HepG2 (cell line): ENCODE measurements at regions not wholly inside any gene's neighbourhood (a gene's known extent, or its start where the extent isn't known, plus 50 kb on each side); places are given as distances from the start of the nearest gene placed in this dataset.

Source experiments
- ATAC-seq: fragments of 200-7000 bp; cut with Tn5 transposase; 3 replicates; pipeline ENCODE4 v1.9.1; 2020; ENCODE audit warnings: mild to moderate bottlenecking, moderate library complexity
- BruUV-seq: library from RNA; stranded (reverse); fragments of 400-500 nt; replicated peaks from 2 replicates; lab custom pipeline; 2021; lab: Mats Ljungman, UMichigan
- CTCF ChIA-PET: fragments of 300-600 bp; formaldehyde crosslinking; extraction: SDS; loops from one replicate; lab custom pipeline; 2021; ENCODE audit warnings: low total read pairs, inconsistent platforms, low intra/inter-chr PET ratio; lab: Yijun Ruan, JAX
- POLR2A ChIA-PET: fragments of 350-600 bp; sonication (Branson Sonifier 250); formaldehyde crosslinking; loops from one replicate; lab custom pipeline; 2020; ENCODE audit warnings: antibody characterized with exemption, inconsistent platforms; lab: Yijun Ruan, JAX
- DNase-seq: peaks from one replicate; pipeline ENCODE4 v3.0.0-alpha.2; 2015; ENCODE audit warnings: low spot score
- FAIRE-seq: peaks from 3 replicates; lab custom pipeline; 2011; peaks lifted over from hg19 to GRCh38; lab: Jason Lieb, UNC
- H2AFZ ChIP-seq: one replicate; pipeline ENCODE4 v1.6.1; 2011; ENCODE audit warnings: low read length, inconsistent platforms
- H3K27ac ChIP-seq: fragments of 300-600 bp; 3 replicates; pipeline ENCODE4 v1.8.0; 2011; ENCODE audit warnings: mixed run types, mild to moderate bottlenecking, mixed read lengths, low read length, inconsistent platforms; ENCODE audit not compliant: insufficient read depth; ENCODE audit errors: extremely low read length
- H3K27me3 ChIP-seq, 2 experiments: fragments of 200-600 bp in 1 of 2; 2 replicates in 1 of 2; 3 replicates in 1 of 2; pipeline versions ENCODE4 v1.6.0 to v1.8.0; 2011; ENCODE audit warnings: low read length in 2 of 2, mild to moderate bottlenecking in 2 of 2, moderate library complexity in 2 of 2, inconsistent platforms in 1 of 2; ENCODE audit not compliant: insufficient read depth in 2 of 2, control insufficient read depth in 1 of 2
- H3K36me3 ChIP-seq, 2 experiments: fragments of 200-600 bp in 1 of 2; replicated peaks in 1 of 2; 2 replicates in 1 of 2; 3 replicates in 1 of 2; pipeline versions ENCODE4 v1.5.1 to v1.8.0; 2011; ENCODE audit warnings: low read length in 2 of 2, inconsistent platforms in 1 of 2; ENCODE audit not compliant: insufficient read depth in 2 of 2, control insufficient read depth in 1 of 2
- H3K4me1 ChIP-seq: 2 replicates; pipeline ENCODE4 v1.5.1; 2012; ENCODE audit warnings: low read length, inconsistent platforms; ENCODE audit not compliant: insufficient read depth
- H3K4me2 ChIP-seq: 2 replicates; pipeline ENCODE4 v1.6.0; 2011; ENCODE audit warnings: low read depth, low read length, inconsistent platforms
- H3K4me3 ChIP-seq, 3 experiments: fragments of 200-600 bp in 1 of 3; sonication (generic), shearing (Covaris generic) in 1 of 3; replicated peaks in 1 of 3; 2 replicates each; pipeline ENCODE4 v1.5.1; 2011 to 2016; ENCODE audit warnings: low read length in 3 of 3, inconsistent platforms in 2 of 3, low read depth in 2 of 3, mild to moderate bottlenecking in 2 of 3, control low read depth in 1 of 3, mixed read lengths in 1 of 3; ENCODE audit not compliant: insufficient read depth in 1 of 3
- H3K79me2 ChIP-seq: one replicate; pipeline ENCODE4 v1.6.1; 2011; ENCODE audit warnings: low read length, inconsistent platforms; ENCODE audit not compliant: insufficient read depth
- H3K9ac ChIP-seq: 2 replicates; pipeline ENCODE4 v1.6.0; 2011; ENCODE audit warnings: mild to moderate bottlenecking, low read depth, low read length, inconsistent platforms; ENCODE audit not compliant: insufficient read depth
- H3K9me3 ChIP-seq: 2 replicates; pipeline ENCODE4 v1.5.1; 2012; ENCODE audit warnings: mild to moderate bottlenecking, low read length
- H4K20me1 ChIP-seq: 2 replicates; pipeline ENCODE4 v1.6.0; 2011; ENCODE audit warnings: inconsistent platforms, mild to moderate bottlenecking, low read length, moderate library complexity; ENCODE audit not compliant: insufficient read depth
- HNRNPK ChIP-seq: fragments of 200-400 bp; formaldehyde crosslinking; IDR thresholded peaks from 2 replicates; pipeline ENCODE4 v1.6.1; 2018; ENCODE audit warnings: low read length, low read depth, moderate library complexity, mild to moderate bottlenecking; ENCODE audit not compliant: poor library complexity, severe bottlenecking
- HOXA3 ChIP-seq: sonication (generic); formaldehyde crosslinking; IDR thresholded peaks from 2 replicates; pipeline ENCODE4 v1.5.0; 2020; ENCODE audit warnings: missing genetic modification reagents
- NFE2L2 ChIP-seq: fragments of 150-350 bp; IDR thresholded peaks from 2 replicates; pipeline ENCODE4 v1.6.1; 2014; ENCODE audit warnings: low read length
- PAF1 ChIP-seq: IDR thresholded peaks from 2 replicates; pipeline ENCODE4 v1.6.1; 2016; ENCODE audit warnings: missing genetic modification reagents, missing compliant biosample characterization
- PHB2 ChIP-seq: fragments of 450-650 bp; IDR thresholded peaks from 2 replicates; pipeline ENCODE4 v1.6.1; 2018; ENCODE audit not compliant: partially characterized antibody
- PHF5A ChIP-seq: IDR thresholded peaks from one replicate; pipeline ENCODE4 v1.6.1; 2018; ENCODE audit warnings: low read depth, missing genetic modification reagents; ENCODE audit not compliant: unreplicated experiment
- RELA ChIP-seq: sonication (generic); formaldehyde crosslinking; IDR thresholded peaks from 2 replicates; pipeline ENCODE4 v1.4.0; 2020; ENCODE audit warnings: missing genetic modification reagents
- THAP11 ChIP-seq: IDR thresholded peaks from 2 replicates; pipeline ENCODE4 v1.6.1; 2016; ENCODE audit warnings: missing biosample characterization, missing genetic modification reagents
- ZBTB38 ChIP-seq: sonication (generic); formaldehyde crosslinking; IDR thresholded peaks from 2 replicates; pipeline ENCODE4 v1.5.1; 2020; ENCODE audit warnings: mild to moderate bottlenecking, missing genetic modification reagents
- ZNF296 ChIP-seq: sonication (generic); formaldehyde crosslinking; conservative IDR thresholded peaks from 2 replicates; pipeline ENCODE4 v1.5.0; 2020; ENCODE audit warnings: mild to moderate bottlenecking, missing genetic modification reagents
- ZNF530 ChIP-seq: sonication (generic); formaldehyde crosslinking; IDR thresholded peaks from 2 replicates; pipeline ENCODE4 v1.5.0; 2020; ENCODE audit warnings: low read depth, mild to moderate bottlenecking, missing genetic modification reagents
- ZNF782 ChIP-seq: sonication (generic); formaldehyde crosslinking; IDR thresholded peaks from 2 replicates; pipeline ENCODE4 v1.4.0; 2020; ENCODE audit warnings: missing genetic modification reagents, mild to moderate bottlenecking, borderline replicate concordance
- ZSCAN20 ChIP-seq: sonication (generic); formaldehyde crosslinking; IDR thresholded peaks from 2 replicates; pipeline ENCODE4 v1.4.0; 2020; ENCODE audit warnings: missing genetic modification reagents, mild to moderate bottlenecking, borderline replicate concordance
- in situ Hi-C: cut with HindIII; loops from 2 replicates; pipeline ENCODE4 v1.10.0; 2017; ENCODE audit warnings: low pct_unique_long_range_greater_than_20kb; ENCODE audit not compliant: extremely low pct_ligation_motif_present
- intact Hi-C: fragments of 100-400 bp; cut with micrococcal nuclease; formaldehyde crosslinking; loops from one replicate; pipeline ENCODE4 v1.10.0; 2022; ENCODE audit not compliant: unreplicated experiment
- TF ChIP-seq, protein P1 (sequence below): sonication (generic); formaldehyde crosslinking; IDR thresholded peaks from 2 replicates; pipeline ENCODE4 v1.5.0; 2020; ENCODE audit warnings: mild to moderate bottlenecking, missing genetic modification reagents
- TF ChIP-seq, protein P2 (sequence below): IDR thresholded peaks from 2 replicates; pipeline ENCODE4 v1.6.1; 2016; ENCODE audit warnings: control low read depth
- TF ChIP-seq, protein P3 (sequence below): sonication (generic); formaldehyde crosslinking; IDR thresholded peaks from 2 replicates; pipeline ENCODE4 v1.5.1; 2020; ENCODE audit warnings: missing genetic modification reagents, mild to moderate bottlenecking, borderline replicate concordance
- TF ChIP-seq, protein P4 (sequence below): IDR thresholded peaks from 2 replicates; pipeline ENCODE4 v1.6.1; 2018; ENCODE audit warnings: missing genetic modification reagents, mild to moderate bottlenecking, missing compliant biosample characterization
- TF ChIP-seq, protein P5 (sequence below), 2 experiments: sonication (generic) in 1 of 2; formaldehyde crosslinking in 1 of 2; IDR thresholded peaks; 2 replicates each; pipeline versions ENCODE4 v1.5.1 to v1.6.1; 2011 to 2020; ENCODE audit warnings: borderline replicate concordance in 1 of 2, low read depth in 1 of 2, low read length in 1 of 2, mild to moderate bottlenecking in 1 of 2, missing genetic modification reagents in 1 of 2, moderate library complexity in 1 of 2

DNA sequence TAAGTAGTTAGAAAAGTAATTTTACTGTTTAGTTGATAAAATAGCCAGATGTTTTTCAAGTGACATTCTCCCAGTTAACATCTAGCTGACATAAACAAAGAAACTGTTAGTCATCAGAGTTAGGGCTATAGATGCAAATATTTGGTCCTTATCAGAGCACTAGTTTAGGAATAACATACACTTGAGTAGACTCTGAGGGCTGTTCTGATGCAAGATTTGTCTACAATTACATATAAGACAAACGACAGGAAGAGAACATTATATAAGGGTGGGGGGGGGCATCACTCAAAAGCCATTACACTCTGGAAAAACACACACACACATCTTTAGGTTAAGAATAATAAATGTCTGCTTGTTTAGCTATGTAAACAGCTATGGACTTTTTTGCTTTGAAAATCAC lies 554.4 kb upstream of the LRRTM1 start (continued):
- TF ChIP-seq ZBTB38 (CRISPR knock-in tag) (no peak), NFE2L2 (no peak)
- TF ChIP-seq, all 625 proteins: peak for 0

DNA sequence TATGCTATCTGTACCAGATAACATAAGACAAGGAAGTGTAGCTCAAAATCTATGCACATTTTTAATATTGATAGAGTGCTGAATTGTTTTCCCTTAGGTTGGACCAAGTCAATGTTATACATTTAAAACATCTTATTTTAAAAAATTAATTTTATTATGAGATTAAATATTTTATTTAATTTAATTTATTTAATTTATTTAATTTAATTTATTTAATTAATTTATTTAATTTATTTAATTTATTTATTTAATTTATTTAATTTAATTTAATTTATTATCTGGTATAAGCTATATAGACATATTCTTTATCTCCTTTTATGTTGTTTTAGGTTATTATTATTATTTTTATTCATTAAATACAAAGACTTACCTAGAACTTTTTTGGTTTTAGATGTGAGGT lies 551.7 kb upstream of the LRRTM1 start:
- DNase-seq, result no peak
- Histone ChIP-seq H3K36me3 (no peaks in the 10 kb centered on the region), H3K27ac (no peak overlapping the region), H3K4me3 (no peak overlapping the region), H3K9me3 (peaks cover 80% of the 10 kb centered on the region), H4K20me1 (no peaks in the 10 kb centered on the region), H3K27me3 (no peaks in the 10 kb centered on the region), H3K79me2 (no peaks in the 10 kb centered on the region), H3K4me2 (no peak overlapping the region), H2AFZ (no peak overlapping the region), H3K4me1 (no peaks in the 10 kb centered on the region), H3K9ac (no peak overlapping the region)
- ChIA-PET CTCF (no interaction called here), POLR2A (no interaction called here)
- no peak for FAIRE-seq
- ATAC-seq, result no peak
- in situ Hi-C loops, result no loop called here
- BruUV-seq, result no TSS peak
- intact Hi-C loops, result no loop called here
- TF ChIP-seq PHB2 (no peak), HOXA3 (no peak), ZNF530 (CRISPR knock-in tag) (no peak), ZSCAN20 (CRISPR knock-in tag) (no peak), ZNF782 (CRISPR knock-in tag) (no peak), ZNF296 (CRISPR knock-in tag) (no peak), HNRNPK (no peak), PHF5A (CRISPR knock-in tag) (no peak), PAF1 (no peak), RELA (CRISPR knock-in tag) (no peak), THAP11 (CRISPR knock-in tag) (no peak)
- TF ChIP-seq, protein P1, sequence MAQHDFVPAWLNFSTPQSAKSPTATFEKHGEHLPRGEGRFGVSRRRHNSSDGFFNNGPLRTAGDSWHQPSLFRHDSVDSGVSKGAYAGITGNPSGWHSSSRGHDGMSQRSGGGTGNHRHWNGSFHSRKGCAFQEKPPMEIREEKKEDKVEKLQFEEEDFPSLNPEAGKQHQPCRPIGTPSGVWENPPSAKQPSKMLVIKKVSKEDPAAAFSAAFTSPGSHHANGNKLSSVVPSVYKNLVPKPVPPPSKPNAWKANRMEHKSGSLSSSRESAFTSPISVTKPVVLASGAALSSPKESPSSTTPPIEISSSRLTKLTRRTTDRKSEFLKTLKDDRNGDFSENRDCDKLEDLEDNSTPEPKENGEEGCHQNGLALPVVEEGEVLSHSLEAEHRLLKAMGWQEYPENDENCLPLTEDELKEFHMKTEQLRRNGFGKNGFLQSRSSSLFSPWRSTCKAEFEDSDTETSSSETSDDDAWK, result no peak
- TF ChIP-seq, protein P2, sequence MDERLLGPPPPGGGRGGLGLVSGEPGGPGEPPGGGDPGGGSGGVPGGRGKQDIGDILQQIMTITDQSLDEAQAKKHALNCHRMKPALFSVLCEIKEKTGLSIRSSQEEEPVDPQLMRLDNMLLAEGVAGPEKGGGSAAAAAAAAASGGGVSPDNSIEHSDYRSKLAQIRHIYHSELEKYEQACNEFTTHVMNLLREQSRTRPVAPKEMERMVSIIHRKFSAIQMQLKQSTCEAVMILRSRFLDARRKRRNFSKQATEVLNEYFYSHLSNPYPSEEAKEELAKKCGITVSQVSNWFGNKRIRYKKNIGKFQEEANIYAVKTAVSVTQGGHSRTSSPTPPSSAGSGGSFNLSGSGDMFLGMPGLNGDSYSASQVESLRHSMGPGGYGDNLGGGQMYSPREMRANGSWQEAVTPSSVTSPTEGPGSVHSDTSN (CRISPR knock-in tag), result no peak
- TF ChIP-seq, protein P3, sequence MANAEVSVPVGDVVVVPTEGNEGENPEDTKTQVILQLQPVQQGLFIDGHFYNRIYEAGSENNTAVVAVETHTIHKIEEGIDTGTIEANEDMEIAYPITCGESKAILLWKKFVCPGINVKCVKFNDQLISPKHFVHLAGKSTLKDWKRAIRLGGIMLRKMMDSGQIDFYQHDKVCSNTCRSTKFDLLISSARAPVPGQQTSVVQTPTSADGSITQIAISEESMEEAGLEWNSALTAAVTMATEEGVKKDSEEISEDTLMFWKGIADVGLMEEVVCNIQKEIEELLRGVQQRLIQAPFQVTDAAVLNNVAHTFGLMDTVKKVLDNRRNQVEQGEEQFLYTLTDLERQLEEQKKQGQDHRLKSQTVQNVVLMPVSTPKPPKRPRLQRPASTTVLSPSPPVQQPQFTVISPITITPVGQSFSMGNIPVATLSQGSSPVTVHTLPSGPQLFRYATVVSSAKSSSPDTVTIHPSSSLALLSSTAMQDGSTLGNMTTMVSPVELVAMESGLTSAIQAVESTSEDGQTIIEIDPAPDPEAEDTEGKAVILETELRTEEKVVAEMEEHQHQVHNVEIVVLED (CRISPR knock-in tag), result no peak
- TF ChIP-seq, protein P4, sequence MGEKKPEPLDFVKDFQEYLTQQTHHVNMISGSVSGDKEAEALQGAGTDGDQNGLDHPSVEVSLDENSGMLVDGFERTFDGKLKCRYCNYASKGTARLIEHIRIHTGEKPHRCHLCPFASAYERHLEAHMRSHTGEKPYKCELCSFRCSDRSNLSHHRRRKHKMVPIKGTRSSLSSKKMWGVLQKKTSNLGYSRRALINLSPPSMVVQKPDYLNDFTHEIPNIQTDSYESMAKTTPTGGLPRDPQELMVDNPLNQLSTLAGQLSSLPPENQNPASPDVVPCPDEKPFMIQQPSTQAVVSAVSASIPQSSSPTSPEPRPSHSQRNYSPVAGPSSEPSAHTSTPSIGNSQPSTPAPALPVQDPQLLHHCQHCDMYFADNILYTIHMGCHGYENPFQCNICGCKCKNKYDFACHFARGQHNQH, result no peak
- TF ChIP-seq, protein P5, sequence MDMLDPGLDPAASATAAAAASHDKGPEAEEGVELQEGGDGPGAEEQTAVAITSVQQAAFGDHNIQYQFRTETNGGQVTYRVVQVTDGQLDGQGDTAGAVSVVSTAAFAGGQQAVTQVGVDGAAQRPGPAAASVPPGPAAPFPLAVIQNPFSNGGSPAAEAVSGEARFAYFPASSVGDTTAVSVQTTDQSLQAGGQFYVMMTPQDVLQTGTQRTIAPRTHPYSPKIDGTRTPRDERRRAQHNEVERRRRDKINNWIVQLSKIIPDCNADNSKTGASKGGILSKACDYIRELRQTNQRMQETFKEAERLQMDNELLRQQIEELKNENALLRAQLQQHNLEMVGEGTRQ (IDR thresholded peaks at IDR 0.05; ENCODE audit: low read depth, low read length), result no peak
- TF ChIP-seq, protein P5 (CRISPR knock-in tag; IDR thresholded peaks at IDR 0.05; ENCODE audit: borderline replicate concordance), result no peak
